ENCODE measurements at regions not wholly inside any gene's neighbourhood (a gene's known extent, or its start where the extent isn't known, plus 50 kb on each side); places are given as distances from the start of the nearest gene placed in this dataset.

- H3K4me3 Mint-ChIP-seq, result no peak overlapping the region
- peaks cover 59% of the 10 kb centered on the region for H3K4me1 Mint-ChIP-seq (ENCODE audit: low read depth)
- CTCF ChIA-PET, result interaction anchor here (0.8 to 1.3 kb wide), 4 partner anchors 33 to 698 kb away, joined by 3 to 4 read pairs (median 3); no protein-coding TSS in a partner anchor
- intact Hi-C loops (cut with micrococcal nuclease), result loop anchor here (2.0 kb wide), 2 partner anchors 49 to 87 kb away; no protein-coding TSS in a partner anchor
- POLR2A ChIA-PET, result interaction anchor here (0.7 to 2.3 kb wide), 6 partner anchors 43 to 129 kb away, joined by 3 to 20 read pairs (median 4); no protein-coding TSS in a partner anchor
- H3K27ac Mint-ChIP-seq, result peak overlapping the region; percentile 80
- H3K27me3 Mint-ChIP-seq, result no peaks in the 10 kb centered on the region
- no peaks in the 10 kb centered on the region for H3K36me3 Mint-ChIP-seq (ENCODE audit: low read depth)
- ATAC-seq (peak; percentile 91), DNase-seq (peak; percentile 80)
- no peaks in the 10 kb centered on the region for H3K9me3 Mint-ChIP-seq
- TF ChIP-seq CTCF (IDR thresholded peaks at IDR 0.05), result no peak
These were observed 509.6 kb upstream of the DIPK2B start for GRCh38 chrX:45710081-45710801.

GRCh38 chrX:45709381-45709780 lies 508.7 kb upstream of the DIPK2B start:
- ATAC-seq (no peak), DNase-seq (no peak)
- Mint-ChIP-seq H3K27ac (peak overlapping the region; percentile 80), H3K9me3 (no peaks in the 10 kb centered on the region), H3K4me1 (ENCODE audit: low read depth) (peaks cover 50% of the 10 kb centered on the region), H3K27me3 (no peaks in the 10 kb centered on the region), H3K36me3 (ENCODE audit: low read depth) (no peaks in the 10 kb centered on the region), H3K4me3 (no peak overlapping the region)
- ChIA-PET CTCF (interaction anchor here (1.0 to 1.3 kb wide), 2 partner anchors 94 to 142 kb away, joined by 3 read pairs; no protein-coding TSS in a partner anchor), POLR2A (interaction anchor here (2.0 to 2.3 kb wide), 2 partner anchors 50 to 61 kb away, joined by 15 to 20 read pairs; no protein-coding TSS in a partner anchor)
- intact Hi-C loops (cut with micrococcal nuclease), result no loop called here
- TF ChIP-seq CTCF (IDR thresholded peaks at IDR 0.05), result no peak

- H3K27me3 Mint-ChIP-seq, result no peaks in the 10 kb centered on the region
- no peaks in the 10 kb centered on the region for H3K36me3 Mint-ChIP-seq (ENCODE audit: low read depth)
- H3K9me3 Mint-ChIP-seq, result no peaks in the 10 kb centered on the region
- no peak for DNase-seq
- H3K4me3 Mint-ChIP-seq, result no peak overlapping the region
- ChIA-PET POLR2A (no interaction called here), CTCF (interaction anchor here (1.2 kb wide), 1 partner anchor 184 kb away, joined by 3 read pairs; no protein-coding TSS in a partner anchor)
- TF ChIP-seq CTCF (IDR thresholded peaks at IDR 0.05), result no peak
- peaks cover 12% of the 10 kb centered on the region for H3K4me1 Mint-ChIP-seq (ENCODE audit: low read depth)
- ATAC-seq, result no peak
- intact Hi-C loops (cut with micrococcal nuclease), result no loop called here
- no peak overlapping the region for H3K27ac Mint-ChIP-seq
These were observed 498.5 kb upstream of the DIPK2B start for GRCh38 chrX:45699158-45699557.

- Mint-ChIP-seq H3K27me3 (no peaks in the 10 kb centered on the region), H3K9me3 (no peaks in the 10 kb centered on the region), H3K4me3 (no peak overlapping the region), H3K4me1 (ENCODE audit: low read depth) (peaks cover 12% of the 10 kb centered on the region), H3K36me3 (ENCODE audit: low read depth) (no peaks in the 10 kb centered on the region), H3K27ac (no peak overlapping the region)
- CTCF ChIA-PET, result no interaction called here
- POLR2A ChIA-PET, result no interaction called here
- intact Hi-C loops (cut with micrococcal nuclease), result no loop called here
- no peak for TF ChIP-seq CTCF (IDR thresholded peaks at IDR 0.05)
- no peak for ATAC-seq
- no peak for DNase-seq
These were observed 496.9 kb upstream of the DIPK2B start for GRCh38 chrX:45697591-45697990.

DNA sequence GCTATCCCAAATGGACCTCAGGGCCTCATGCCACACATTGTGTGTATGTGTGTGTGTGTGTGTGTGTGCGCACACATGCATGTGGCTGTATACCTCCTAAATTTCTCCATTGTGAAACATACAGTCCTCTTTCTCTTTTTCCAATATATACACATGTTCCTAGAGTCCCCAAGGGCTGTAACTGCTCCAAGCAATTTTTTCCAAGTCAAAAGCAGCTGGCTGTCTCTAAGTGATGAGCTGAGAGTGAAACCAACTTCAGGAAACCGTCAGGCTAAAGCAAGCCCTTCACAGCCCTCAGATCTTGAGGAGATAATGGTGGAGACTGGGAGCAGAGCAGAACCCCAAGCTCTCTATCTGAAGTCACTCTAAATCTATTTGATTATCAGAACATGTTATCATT lies 496.1 kb upstream of the DIPK2B start:
- ChIA-PET POLR2A (no interaction called here), CTCF (no interaction called here)
- Mint-ChIP-seq H3K9me3 (no peaks in the 10 kb centered on the region), H3K27me3 (no peaks in the 10 kb centered on the region), H3K36me3 (ENCODE audit: low read depth) (no peaks in the 10 kb centered on the region), H3K27ac (no peak overlapping the region), H3K4me3 (no peak overlapping the region), H3K4me1 (ENCODE audit: low read depth) (peaks cover 12% of the 10 kb centered on the region)
- no peak for TF ChIP-seq CTCF (IDR thresholded peaks at IDR 0.05)
- ATAC-seq (no peak), DNase-seq (no peak)
- intact Hi-C loops (cut with micrococcal nuclease), result no loop called here
